GM18505 (cell line): ENCODE measurements at regions not wholly inside any gene's neighbourhood (a gene's known extent, or its start where the extent isn't known, plus 50 kb on each side); places are given as distances from the start of the nearest gene placed in this dataset.

Source experiments
- ATAC-seq: cut with Tn5 transposase; IDR thresholded peaks from one replicate; pipeline ENCODE4 v1.9.1; 2021; ENCODE audit not compliant: unreplicated experiment
- POLR2A ChIP-seq: IDR thresholded peaks from 4 replicates; pipeline ENCODE4 v1.6.1; 2011; ENCODE audit warnings: borderline replicate concordance; ENCODE audit not compliant: insufficient read depth, insufficient read length; ENCODE audit errors: extremely low read depth

DNA sequence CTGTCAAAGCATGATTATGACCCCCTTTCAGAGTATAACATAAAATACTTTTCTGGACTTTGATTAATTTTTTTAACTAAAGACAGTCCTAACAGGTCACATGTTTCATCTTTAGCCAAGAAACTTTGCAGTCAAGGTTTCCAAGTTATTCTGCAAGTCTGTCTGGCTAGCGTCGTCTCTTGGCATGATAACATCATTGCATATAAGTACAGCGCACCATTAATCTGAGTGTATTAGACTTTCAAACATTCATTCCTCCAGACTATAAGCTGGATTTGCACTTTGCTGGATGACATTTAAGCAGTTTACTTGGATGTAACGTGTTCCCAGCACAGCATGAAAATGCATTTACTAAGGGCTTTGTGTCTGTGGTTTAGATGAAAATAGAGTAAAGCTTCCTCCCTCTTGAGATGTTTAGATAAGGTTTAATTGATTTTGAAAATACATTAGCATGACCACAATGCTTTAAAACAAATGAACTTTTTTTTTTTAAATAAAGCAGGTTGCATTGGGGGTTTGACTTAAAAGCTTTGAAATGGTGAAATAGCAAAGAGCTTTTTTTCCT lies 349.0 kb upstream of the MTPN start:
- no peak for ATAC-seq
- TF ChIP-seq POLR2A: no peak

DNA sequence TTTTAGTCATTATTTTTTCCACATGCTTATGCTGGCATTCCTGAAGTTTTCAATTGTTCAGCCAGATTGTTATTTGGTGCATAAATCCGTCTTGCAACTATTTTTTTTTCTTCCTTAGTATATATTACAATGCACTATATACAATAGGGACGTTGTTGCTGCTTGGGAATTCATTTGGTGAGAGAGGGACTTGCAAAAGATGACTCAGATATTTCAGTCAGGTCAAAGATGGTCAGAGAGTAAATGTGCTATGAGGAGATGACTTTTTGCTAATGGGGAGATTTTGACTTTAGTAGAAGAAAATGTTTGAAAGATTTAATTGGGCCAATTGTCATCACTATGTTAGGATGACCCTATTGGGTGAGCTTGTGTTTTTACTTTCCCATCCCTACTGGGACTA lies 348.4 kb upstream of the MTPN start:
- ATAC-seq: no peak

DNA sequence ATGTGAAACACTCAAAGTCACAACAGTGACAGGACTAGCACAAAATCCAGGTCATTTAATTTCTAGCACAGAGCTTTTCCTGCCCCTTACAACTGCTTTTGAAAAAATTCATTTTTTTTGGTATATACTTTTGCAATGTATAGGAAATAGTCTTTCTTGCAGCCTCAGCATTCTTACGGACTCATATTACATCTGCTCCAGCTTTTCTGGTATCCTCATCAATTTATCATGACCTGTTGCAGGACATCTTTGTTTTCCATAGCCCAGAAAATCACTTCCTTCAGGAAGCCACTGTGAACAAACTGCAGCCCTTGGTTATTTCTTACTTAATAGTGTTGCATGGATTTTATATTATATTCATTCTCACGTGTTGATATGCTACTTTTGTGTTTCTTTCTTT lies 347.9 kb upstream of the MTPN start:
- ATAC-seq: no peak
- TF ChIP-seq POLR2A: no peak

More for the DNA sequence above, 348.4 kb upstream of the MTPN start:
- no peak for TF ChIP-seq POLR2A

DNA sequence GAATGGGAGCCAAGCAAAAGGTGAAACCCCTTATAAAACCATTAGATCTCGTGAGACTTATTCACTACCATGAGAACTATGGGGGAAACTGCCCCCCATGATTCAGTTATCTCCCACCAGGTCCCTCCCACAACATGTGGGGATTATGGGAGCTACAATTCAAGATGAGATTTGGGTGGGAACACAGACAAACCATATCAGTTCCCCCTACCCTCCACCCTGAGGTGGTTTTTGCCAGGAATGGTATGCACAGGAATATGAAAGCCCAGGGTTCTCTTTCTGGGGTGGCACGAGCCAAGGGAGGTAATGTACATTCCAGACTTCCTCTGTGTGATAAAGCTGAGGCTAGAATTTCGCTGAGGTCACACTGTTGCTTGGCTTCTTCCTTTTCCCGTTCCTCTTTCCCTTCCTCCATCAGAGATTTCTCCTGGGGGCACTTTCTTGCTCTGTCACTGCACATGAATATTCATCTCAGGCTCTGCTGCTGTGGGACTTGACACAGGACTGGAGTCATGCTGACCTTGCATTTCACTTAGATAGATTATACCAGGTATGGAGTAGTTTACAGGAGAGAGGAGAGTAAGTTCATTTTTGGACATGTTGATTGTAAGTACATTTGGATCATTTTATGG lies 347.0 kb upstream of the MTPN start:
- ATAC-seq: no peak
- TF ChIP-seq POLR2A: no peak

DNA sequence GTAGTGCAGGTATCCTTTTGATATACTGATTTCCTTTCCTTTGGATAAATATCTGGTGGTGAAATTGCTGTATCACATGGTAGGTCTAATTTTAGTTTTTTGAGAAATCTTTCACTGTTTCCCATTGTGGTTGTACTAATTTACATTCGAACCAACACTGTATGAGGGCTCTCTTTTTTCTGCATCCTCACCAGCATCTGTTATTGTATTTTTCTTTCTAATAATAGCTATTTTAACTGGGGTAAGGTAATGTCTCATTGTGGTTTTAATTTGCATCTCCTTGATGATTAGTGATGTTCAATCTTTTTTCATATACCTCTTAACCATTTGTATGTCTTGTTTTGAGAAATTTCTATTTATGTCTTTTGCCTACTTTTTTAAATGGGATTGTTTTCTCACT lies 335.4 kb upstream of the MTPN start:
- no peak for ATAC-seq
- no peak for TF ChIP-seq POLR2A

DNA sequence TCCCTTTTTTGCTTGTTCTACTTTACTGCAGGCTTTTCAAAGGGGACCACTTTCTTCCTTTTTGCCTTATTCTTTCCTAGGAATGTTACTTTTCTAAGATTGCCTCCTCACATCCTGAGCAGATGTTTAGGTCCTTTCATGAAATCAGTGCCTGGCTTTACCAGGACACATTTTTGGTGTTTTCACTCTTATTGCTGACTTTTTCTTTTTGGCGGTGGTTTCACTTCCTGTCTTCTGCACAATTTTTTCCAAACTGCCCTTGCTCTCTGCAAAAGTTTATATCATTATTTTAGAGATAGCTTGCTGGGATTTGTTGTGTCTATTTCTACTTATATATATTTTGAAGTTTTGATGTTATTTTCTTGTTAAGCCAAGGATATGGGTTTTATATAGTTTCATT lies 332.2 kb upstream of the MTPN start:
- ATAC-seq: no peak

DNA sequence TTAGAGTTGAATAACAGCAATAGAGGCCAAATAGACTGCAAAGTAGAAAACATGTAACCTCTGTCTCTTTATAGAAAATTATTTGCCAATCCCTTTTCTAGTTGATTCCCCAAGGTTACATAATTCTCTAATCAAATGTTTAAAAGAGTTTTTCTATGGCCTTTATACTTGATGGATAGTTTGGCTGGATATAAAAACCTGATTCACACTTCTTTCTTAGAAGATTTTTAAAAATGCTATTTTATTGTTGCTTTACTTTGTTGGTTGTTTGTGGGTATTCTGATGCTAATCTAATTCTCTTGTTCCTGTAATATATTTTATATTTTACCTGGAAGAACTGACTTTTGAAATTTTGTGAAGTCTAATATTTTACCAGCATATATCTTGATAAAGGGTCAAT lies 331.1 kb upstream of the MTPN start:
- no peak for ATAC-seq
- no peak for TF ChIP-seq POLR2A

More for the DNA sequence above, 332.2 kb upstream of the MTPN start:
- no peak for TF ChIP-seq POLR2A

DNA sequence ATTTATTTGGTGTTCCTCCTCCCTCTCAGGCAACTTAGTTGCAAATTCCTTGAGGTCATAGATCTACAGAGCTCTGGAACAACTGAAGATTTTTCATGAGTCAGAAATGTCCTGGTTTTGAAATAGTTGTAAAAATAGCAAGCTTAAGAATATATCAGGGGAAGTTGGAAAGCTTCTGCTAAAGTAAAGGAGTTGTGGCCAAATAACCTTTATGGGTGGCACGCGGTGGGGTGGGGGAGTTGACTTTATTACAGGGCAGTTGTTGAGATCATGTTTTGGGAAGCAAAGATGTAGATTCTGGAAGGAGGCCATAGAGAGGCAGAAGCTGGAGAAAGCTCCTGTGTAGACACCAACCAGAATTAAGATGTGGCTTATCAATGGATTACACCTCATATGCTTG lies 326.0 kb upstream of the MTPN start:
- ATAC-seq: no peak

DNA sequence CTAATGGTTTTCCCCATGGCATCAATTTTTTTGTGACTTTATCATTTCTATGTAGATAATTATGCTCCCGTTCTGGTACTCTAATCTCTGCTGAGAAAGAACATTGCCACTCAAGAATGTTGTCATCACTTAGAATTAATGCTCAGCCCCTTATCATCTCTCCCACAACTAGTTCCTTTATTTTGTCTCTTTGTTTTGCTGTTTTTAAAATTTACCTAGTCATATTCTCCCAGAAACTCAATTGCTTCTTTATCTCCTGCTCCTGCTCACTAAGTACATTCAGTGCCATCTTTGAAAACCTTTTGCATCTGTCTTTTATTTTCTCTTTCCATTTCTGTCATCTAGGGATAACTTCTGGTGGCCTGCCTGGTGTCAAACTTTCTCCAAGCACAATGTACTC lies 324.9 kb upstream of the MTPN start:
- ATAC-seq: no peak
- TF ChIP-seq POLR2A: no peak

More for the DNA sequence above, 326.0 kb upstream of the MTPN start:
- no peak for TF ChIP-seq POLR2A

DNA sequence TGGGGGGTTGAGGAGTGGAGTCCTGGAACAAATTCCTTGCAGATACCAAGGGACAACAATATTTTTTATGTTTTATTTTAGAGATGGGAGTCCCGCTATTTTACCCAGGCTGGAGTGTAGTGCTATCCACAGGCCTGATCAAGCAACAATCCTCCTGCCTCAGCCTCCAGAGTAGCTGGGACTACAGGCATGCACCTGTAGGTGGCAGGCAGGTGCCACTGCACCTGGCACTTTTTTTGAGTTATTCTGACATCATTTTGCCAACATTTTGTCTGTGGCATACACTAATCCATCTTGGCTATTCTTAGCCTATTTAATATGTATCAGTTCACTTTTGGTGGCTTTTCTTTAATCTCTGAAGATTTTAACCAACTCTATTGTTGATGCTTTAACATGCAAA lies 317.8 kb upstream of the MTPN start:
- TF ChIP-seq POLR2A: no peak
- ATAC-seq: no peak

DNA sequence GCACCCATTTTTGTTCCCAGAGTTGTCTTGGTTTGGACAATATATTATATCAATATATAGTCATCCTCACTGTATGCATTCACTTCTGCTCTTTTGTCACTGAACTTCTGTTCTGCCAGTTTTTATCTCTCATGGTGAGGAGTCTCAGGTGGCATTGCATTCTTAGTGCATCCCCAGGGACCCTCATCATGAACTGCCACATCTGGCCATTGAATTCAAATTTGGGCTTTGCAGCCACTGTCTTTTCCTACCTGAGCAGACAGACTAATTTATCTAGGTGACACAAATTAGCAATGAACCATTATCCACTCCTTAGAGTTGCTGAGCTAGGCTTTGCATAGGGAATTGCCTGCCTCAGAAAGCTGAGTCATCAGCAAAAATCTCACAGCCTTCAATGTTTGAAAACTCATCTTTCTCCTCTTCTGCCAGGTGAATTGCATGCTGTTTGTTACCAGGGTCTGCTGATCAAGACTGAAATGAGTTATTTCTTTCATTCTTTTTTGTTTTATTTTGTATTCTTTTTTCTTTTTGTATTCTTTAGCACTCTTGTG lies 316.8 kb upstream of the MTPN start:
- no peak for ATAC-seq
- no peak for TF ChIP-seq POLR2A

DNA sequence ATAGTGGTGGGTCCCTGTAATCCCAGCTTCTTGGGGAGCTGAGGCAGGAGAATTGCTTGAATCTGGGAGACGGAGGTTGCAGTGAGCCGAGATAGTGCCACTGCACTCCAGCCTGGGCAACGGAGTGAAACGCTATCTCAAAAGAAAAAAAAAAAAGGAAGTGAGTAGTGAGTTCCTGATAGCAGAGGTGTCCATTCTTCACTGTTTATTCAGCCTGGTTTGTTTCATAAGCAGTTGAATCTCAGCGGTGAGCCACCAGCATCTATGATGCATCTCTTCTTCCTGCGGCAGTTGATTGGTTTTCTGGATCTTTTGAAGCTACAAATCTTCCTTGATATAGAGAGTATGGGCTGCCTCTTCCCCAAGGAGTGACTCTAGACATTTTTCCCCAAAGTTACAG lies 316.1 kb upstream of the MTPN start:
- no peak for TF ChIP-seq POLR2A
- peak; percentile 51 for ATAC-seq

DNA sequence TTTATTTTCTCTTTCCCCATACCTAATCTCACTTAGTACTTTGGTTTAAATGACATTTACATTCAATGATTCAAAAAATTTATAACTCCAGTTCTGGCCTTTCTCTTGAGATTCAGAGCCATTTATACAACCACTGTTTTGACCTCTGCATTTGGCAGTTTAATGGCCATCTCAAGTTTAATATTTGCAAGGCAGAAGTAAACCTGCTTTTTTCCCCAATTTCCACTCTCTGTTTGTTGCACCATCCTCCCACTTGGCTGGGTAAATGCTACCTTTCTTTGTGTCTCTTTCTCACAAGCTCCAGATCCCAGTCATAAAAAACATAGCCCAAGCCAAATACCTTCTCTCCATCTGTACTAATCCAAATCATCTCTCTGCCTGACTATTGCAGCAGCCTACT lies 315.2 kb upstream of the MTPN start:
- no peak for ATAC-seq
- no peak for TF ChIP-seq POLR2A

DNA sequence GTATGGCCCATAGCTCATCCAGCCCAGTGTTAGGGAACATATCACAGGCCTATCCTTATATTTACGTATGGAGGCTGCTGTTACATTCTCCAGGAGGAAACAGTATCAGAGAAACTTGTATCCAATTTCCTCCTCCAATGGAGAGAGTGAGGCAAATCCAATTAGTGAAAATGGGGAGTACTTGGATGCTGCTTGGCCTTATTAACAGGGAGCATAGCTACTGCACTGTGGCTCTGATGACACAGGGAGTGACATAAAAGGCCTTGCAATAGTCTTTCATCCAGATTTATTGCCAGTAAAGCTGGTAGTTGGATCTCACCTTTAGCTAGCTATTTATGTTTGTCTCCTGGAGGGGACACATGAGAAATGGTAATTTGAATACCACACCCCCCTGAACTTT lies 313.2 kb upstream of the MTPN start:
- no peak for TF ChIP-seq POLR2A

More for the DNA sequence above, 313.2 kb upstream of the MTPN start:
- no peak for ATAC-seq
